ENCODE measurements at regions not wholly inside any gene's neighbourhood (a gene's known extent, or its start where the extent isn't known, plus 50 kb on each side); places are given as distances from the start of the nearest gene placed in this dataset.

DNA sequence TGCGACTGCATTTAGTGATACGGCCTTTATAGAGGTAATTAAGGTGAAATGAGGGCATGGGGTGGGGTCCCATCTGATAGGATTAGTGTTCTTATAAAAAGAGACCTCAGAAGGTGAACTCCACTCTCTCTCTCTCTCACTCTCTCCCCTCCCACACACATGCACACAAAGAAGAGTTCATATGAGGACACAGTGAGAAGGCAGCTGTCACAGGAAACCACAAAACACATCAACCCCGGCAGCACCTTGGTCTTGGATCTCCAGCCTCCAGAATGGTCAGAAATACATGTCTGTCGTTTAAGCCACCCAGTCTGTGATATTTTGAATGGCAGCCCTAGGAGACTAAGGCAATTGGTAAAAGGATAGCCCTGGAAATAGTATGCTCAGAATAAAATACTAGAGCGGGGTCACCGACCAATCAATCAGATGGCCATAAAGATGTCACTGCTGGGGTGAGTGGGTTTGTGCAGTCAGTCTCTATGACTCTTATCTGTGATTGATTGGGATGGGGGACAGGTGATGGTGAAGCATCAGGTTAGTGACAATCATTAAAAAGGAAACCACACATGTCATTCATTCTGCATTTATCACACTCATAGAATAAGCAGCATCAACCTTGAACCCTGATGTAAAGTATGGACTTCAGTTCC, 118.9 kb upstream of the POU3F3 start:
- Histone ChIP-seq H4K91ac (replicated peaks; ENCODE audit: insufficient read length, low read length) (no peak overlapping the region), H2BK120ac (replicated peaks; ENCODE audit: low read depth, low read length) (no peak overlapping the region), H2BK5ac (ENCODE audit: low read depth, low read length) (no peak overlapping the region), H2AFZ (ENCODE audit: low read length) (no peak overlapping the region), H2BK12ac (ENCODE audit: low read depth, low read length) (no peak overlapping the region), H3K27ac (ENCODE audit: low read depth, low read length) (no peak overlapping the region), H4K5ac (ENCODE audit: insufficient read length, low read depth, low read length) (no peak overlapping the region), H3K18ac (ENCODE audit: extremely low read depth, low read length) (no peak overlapping the region), H3K14ac (ENCODE audit: insufficient read length) (no peak overlapping the region), H3K36me3 (ENCODE audit: control insufficient read depth in 2 of 4, insufficient read depth in 4 of 4, low read length in 3 of 4) (no peaks in the 10 kb centered on the region; a peak in 1 of 8 replicates), H3K79me1 (ENCODE audit: low read depth, low read length) (no peaks in the 10 kb centered on the region), H3K4ac (replicated peaks; ENCODE audit: insufficient read length, low read depth, low read length) (no peak overlapping the region), H3K27me3 (replicated peaks in 1 of 4; ENCODE audit: control insufficient read depth in 3 of 4, extremely low read depth in 1 of 4, insufficient read depth in 3 of 4, low read length in 3 of 4) (0 out of 7 replicates have a peak, but pooled peaks cover 0 to 2% (median 0%) of the 10 kb centered on the region in 4 experiments), H3K56ac (replicated peaks; ENCODE audit: insufficient read length, low read depth, low read length) (no peak overlapping the region), H3K23ac (ENCODE audit: insufficient read length) (no peak overlapping the region), H2BK20ac (ENCODE audit: low read length) (no peak overlapping the region), H3K79me2 (ENCODE audit: control insufficient read depth in 1 of 2, insufficient read depth in 2 of 2, low read length in 2 of 2) (no peaks in the 10 kb centered on the region), H3K9ac (replicated peaks in 1 of 4; ENCODE audit: extremely low read depth in 1 of 4, low read depth in 3 of 4, low read length in 3 of 4) (no peak overlapping the region), H3K4me1 (replicated peaks in 1 of 4; ENCODE audit: control insufficient read depth in 3 of 4, insufficient read depth in 4 of 4, low read length in 3 of 4) (no peaks in the 10 kb centered on the region), H4K20me1 (replicated peaks in 1 of 2; ENCODE audit: control insufficient read depth in 1 of 2, insufficient read depth in 2 of 2, low read length in 2 of 2) (no peaks in the 10 kb centered on the region), H4K8ac (ENCODE audit: extremely low read depth, insufficient read depth, low read length) (no peak overlapping the region), H3K23me2 (ENCODE audit: low read depth, low read length) (no peaks in the 10 kb centered on the region), H2BK15ac (ENCODE audit: low read length) (no peak overlapping the region), H2AK5ac (ENCODE audit: low read depth, low read length) (no peak overlapping the region), H3K4me3 (ENCODE audit: extremely low read depth in 1 of 4, insufficient read depth in 2 of 4, low read depth in 3 of 4, low read length in 4 of 4) (no peak overlapping the region), H3K9me3 (ENCODE audit: insufficient read depth in 2 of 2, low read depth in 1 of 2, low read length in 1 of 2) (peaks cover 3 to 7% of the 10 kb centered on the region in 2 experiments; a peak in 3 of 4 replicates), H3K4me2 (ENCODE audit: insufficient read depth in 1 of 2, low read depth in 2 of 2, low read length in 2 of 2) (no peak overlapping the region)
- CTCF ChIA-PET (ENCODE audit: partially characterized antibody): interaction anchor here (1.1 to 2.6 kb wide), 3 partner anchors 10 to 24 kb away, joined by 3 to 20 read pairs (median 14); no protein-coding TSS in a partner anchor
- no peak for DNase-seq (ENCODE audit: low read depth in 1 of 2, low spot score in 2 of 2)
- WGBS, 2 experiments (ENCODE audit: extremely low coverage in 1 of 2, insufficient coverage in 1 of 2, insufficient read length in 1 of 2, insufficient replicate concordance in 2 of 2, low coverage in 1 of 2, low lambda C conversion rate in 2 of 2, missing lambda C conversion rate in 1 of 2): 81% methylated on average over 6 of the region's 6 CpGs; no CpG with 5 or more reads in 1 of the 2 experiments
- POLR2A ChIA-PET (ENCODE audit: partially characterized antibody): no interaction called here
- FAIRE-seq: no peak
- TF ChIP-seq E2F6 (IDR thresholded peaks at IDR 0.05) (no peak), USF2 (IDR thresholded peaks at IDR 0.05; ENCODE audit: low read length) (no peak), SIN3A (conservative IDR thresholded peaks at IDR 0.05 in 1 of 2, IDR thresholded peaks at IDR 0.05 in 1 of 2; ENCODE audit: low read depth in 1 of 2, low read length in 2 of 2) (no peak), GTF2F1 (IDR thresholded peaks at IDR 0.05; ENCODE audit: borderline replicate concordance, low read depth, low read length) (no peak), RNF2 (IDR thresholded peaks at IDR 0.05; ENCODE audit: borderline replicate concordance, low read depth, low read length, missing control alignments, poor library complexity, severe bottlenecking) (no peak), JUN (IDR thresholded peaks at IDR 0.05; ENCODE audit: low read depth, low read length) (no peak), PHF8 (conservative IDR thresholded peaks at IDR 0.05; ENCODE audit: low read depth, low read length) (no peak), ASH2L (IDR thresholded peaks at IDR 0.05; ENCODE audit: low read length) (no peak), CHD2 (IDR thresholded peaks at IDR 0.05; ENCODE audit: low read length) (no peak)
- TF ChIP-seq, protein P1, sequence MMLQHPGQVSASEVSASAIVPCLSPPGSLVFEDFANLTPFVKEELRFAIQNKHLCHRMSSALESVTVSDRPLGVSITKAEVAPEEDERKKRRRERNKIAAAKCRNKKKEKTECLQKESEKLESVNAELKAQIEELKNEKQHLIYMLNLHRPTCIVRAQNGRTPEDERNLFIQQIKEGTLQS (IDR thresholded peaks at IDR 0.05; ENCODE audit: insufficient read depth, low read depth, low read length): no peak

Measured in H1 (cell line).